Left cardiac atrium (tissue), 4 donors: ENCODE measurements at regions not wholly inside any gene's neighbourhood (a gene's known extent, or its start where the extent isn't known, plus 50 kb on each side); places are given as distances from the start of the nearest gene placed in this dataset.
"Not testable (repeated sequence)": the region's sequence is repeated elsewhere in the genome, so short reads cannot be mapped to it uniquely, and the experiment has no call there.

ENCODE experiments used
- ATAC-seq, 2 donors: fragments of 200-7000 bp; cut with Tn5 transposase; one replicate each; pipeline ENCODE4 v1.9.1; 2020; ENCODE audit warnings: mild to moderate bottlenecking in 2 of 2, moderate library complexity in 2 of 2
- DNase-seq: peaks from one replicate; pipeline ENCODE4 v3.0.0-alpha.2; 2020
- intact Hi-C, 2 donors: fragments of 100-400 bp; cut with DNase I; formaldehyde crosslinking; loops; one replicate each; pipeline versions ENCODE4 v1.14.1 to v1.15.1; 2022 to 2023
- donor health status: DM: no; HTN: yes; CAD: no.
- donor health status: DM: no; HTN: yes; CAD: no; lungs with severe emphysema.
- donor health status: DM: yes; HTN: yes; CAD: no.
- donor health status: Dilated cardiomyopathy.

GRCh38 chr2:145757503-145758246, 1237.8 kb upstream of the ZEB2 start:
- intact Hi-C loops, result no loop called here

GRCh38 chr2:145755019-145755837, 1235.3 kb upstream of the ZEB2 start:
- no peak for DNase-seq
- intact Hi-C loops, result no loop called here
- no peak for ATAC-seq

More at GRCh38 chr2:145757503-145758246, 1237.8 kb upstream of the ZEB2 start:
- ATAC-seq (no peak), DNase-seq (no peak)

- ATAC-seq (no peak), DNase-seq (no peak)
- intact Hi-C loops, result no loop called here
Measured at GRCh38 chr2:145753966-145754365, 1234.0 kb upstream of the ZEB2 start.

- intact Hi-C loops, result no loop called here
Measured at GRCh38 chr2:145753041-145753608, 1233.2 kb upstream of the ZEB2 start.

GRCh38 chr2:145752091-145752806, 1232.3 kb upstream of the ZEB2 start:
- intact Hi-C loops, result no loop called here
- DNase-seq (peak; percentile 51), ATAC-seq (peak; percentile 80 to 86)

More at GRCh38 chr2:145753041-145753608, 1233.2 kb upstream of the ZEB2 start:
- ATAC-seq (peak in 1 of 2 donors; percentile 28), DNase-seq (no peak)

- intact Hi-C loops, result no loop called here
- DNase-seq (no peak), ATAC-seq (peak; percentile 60 to 89)
Measured at GRCh38 chr2:145751629-145752028, 1231.7 kb upstream of the ZEB2 start.

- intact Hi-C loops, result no loop called here
- DNase-seq (no peak), ATAC-seq (no peak)
Measured at GRCh38 chr2:145751155-145751554, 1231.2 kb upstream of the ZEB2 start.

GRCh38 chr2:145750612-145751011, 1230.7 kb upstream of the ZEB2 start:
- no peak for DNase-seq
- intact Hi-C loops, result no loop called here
- ATAC-seq, result no peak

- DNase-seq, result no peak
- intact Hi-C loops, result no loop called here
- no peak for ATAC-seq
Measured at GRCh38 chr2:145750144-145750543, 1230.2 kb upstream of the ZEB2 start.

GRCh38 chr2:145749556-145749955, 1229.6 kb upstream of the ZEB2 start:
- intact Hi-C loops, result no loop called here
- DNase-seq (no peak), ATAC-seq (no peak)

- intact Hi-C loops, result no loop called here
- ATAC-seq, result no peak
- no peak for DNase-seq
Measured at GRCh38 chr2:145748927-145749326, 1229.0 kb upstream of the ZEB2 start.

GRCh38 chr2:145747715-145748114, 1227.8 kb upstream of the ZEB2 start:
- no peak for DNase-seq
- intact Hi-C loops, result no loop called here
- no peak for ATAC-seq

GRCh38 chr2:145745387-145745721, 1225.4 kb upstream of the ZEB2 start:
- ATAC-seq, intact Hi-C loops: not testable (repeated sequence)

GRCh38 chr2:145744541-145745386, 1224.8 kb upstream of the ZEB2 start:
- intact Hi-C loops, result no loop called here
- DNase-seq, result no peak
- peak in 1 of 2 donors; percentile 75 for ATAC-seq

More at GRCh38 chr2:145745387-145745721, 1225.4 kb upstream of the ZEB2 start:
- DNase-seq, result not testable (repeated sequence)

- DNase-seq, result no peak
- ATAC-seq, result peak in 1 of 2 donors; percentile 31
- intact Hi-C loops, result no loop called here
Measured at GRCh38 chr2:145743011-145743410, 1223.1 kb upstream of the ZEB2 start.

- ATAC-seq, result no peak
- intact Hi-C loops, result no loop called here
- DNase-seq, result no peak
Measured at GRCh38 chr2:145741636-145742035, 1221.7 kb upstream of the ZEB2 start.

GRCh38 chr2:145741181-145741580, 1221.3 kb upstream of the ZEB2 start:
- ATAC-seq (no peak), DNase-seq (no peak)
- intact Hi-C loops, result no loop called here

GRCh38 chr2:145740302-145740701, 1220.4 kb upstream of the ZEB2 start:
- intact Hi-C loops, result no loop called here
- ATAC-seq (no peak), DNase-seq (no peak)

- DNase-seq (no peak), ATAC-seq (no peak)
- intact Hi-C loops, result no loop called here
Measured at GRCh38 chr2:145739681-145740080, 1219.8 kb upstream of the ZEB2 start.
